ENCODE measurements at regions not wholly inside any gene's neighbourhood (a gene's known extent, or its start where the extent isn't known, plus 50 kb on each side); places are given as distances from the start of the nearest gene placed in this dataset.
A peak's percentile ranks its signal among the peaks of the same experiment; 100 is the strongest.
"Not testable (repeated sequence)": the region's sequence is repeated elsewhere in the genome, so short reads cannot be mapped to it uniquely, and the experiment has no call there.

DNA sequence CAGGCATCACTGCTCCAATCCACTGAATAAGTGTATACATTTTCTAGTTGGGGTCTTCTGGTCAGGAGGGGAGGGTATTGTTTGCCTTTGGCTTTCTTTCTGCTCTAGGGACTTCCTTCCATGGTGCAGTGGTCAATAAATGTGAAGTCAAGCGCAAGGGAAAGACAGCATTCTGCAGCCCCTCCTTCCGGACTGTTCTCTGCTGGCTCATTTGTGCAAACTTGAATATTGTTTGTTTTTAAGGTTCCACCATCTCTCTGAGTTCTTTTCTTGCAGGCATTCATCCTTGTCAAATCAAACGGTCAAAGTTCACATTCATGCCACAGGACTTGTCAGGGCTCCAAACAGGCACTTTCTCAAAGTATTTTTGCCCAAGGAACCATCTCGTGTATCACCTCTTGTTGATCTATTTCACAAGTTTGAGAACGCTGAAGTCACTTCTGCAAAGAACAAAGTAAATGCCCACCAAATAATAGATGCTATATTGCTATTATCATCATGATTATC is 205.6 kb upstream of the KAZN start:
- DNase-seq (ENCODE audit: low spot score): no peak

DNA sequence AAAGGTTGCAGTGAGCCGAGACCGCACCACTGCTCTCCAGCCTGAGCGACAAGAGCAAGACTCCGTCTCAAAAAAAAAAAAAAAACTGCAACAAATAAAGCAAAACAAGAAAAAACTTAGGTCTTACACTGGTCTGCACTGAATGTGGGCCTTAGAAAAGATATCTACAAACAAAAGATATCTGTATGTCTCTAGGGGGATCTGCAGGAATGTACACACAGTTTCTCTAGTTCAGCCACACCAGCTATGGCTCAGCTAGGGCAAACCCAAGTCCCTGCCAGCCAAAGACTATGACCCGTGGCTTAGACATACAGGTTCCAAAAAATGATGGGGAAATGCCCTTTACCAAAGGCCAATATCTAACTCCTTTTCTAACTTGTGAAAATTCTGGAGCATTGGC is 202.4 kb upstream of the KAZN start:
- no peak for DNase-seq (ENCODE audit: low spot score)

DNA sequence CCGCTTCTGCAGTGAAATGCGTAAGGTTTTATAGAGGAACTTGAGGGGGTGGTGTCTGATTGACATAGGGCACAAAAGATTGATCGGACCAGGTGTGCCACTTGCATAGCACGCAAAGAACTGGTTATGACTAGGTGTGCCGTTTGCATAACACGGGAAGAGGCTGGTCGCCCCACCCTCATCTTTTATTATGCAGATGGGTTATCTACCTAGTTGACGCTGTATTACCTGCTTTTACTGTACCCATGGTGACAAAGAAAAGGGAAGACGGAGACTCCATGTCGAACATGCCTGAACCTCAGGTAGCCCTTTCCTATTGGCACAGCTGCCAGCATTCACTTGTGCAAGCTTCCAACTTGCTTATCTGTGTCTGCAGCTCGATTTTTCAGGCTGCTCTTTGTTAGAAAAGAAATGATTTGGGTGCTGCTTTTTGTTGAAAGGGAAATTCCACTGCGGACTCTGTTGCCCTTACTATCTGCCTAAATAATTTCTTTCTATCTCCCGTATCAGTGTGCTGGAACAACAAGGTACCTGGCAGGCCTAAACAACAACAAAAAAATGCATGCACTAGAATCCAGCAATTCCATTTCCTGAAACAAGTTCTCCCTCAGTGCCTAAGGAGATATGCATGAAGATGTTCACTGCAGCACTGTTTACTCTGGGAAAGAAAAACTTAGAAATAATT is 194.4 kb upstream of the KAZN start:
- no peak for DNase-seq (ENCODE audit: low spot score)

DNA sequence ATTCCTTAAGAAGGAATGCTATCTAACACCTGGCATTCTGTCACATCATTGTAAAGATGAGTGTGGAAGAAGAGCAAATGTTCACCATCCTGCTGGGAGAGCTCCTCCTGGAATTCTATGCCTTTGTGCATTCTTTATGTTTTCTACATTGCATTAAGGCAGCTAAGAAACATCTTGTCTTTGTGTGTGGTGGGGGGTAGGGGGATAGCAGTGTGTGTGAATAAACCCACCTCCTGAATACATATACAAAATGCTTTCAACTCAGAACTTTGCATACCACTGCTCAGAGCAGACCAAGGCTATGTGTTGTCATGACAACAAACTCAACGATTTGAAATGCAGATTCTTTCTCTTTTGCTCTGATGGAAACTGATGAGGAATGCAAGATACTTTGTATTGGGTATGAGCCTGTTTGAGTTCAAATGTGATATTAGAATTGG is 193.6 kb upstream of the KAZN start:
- DNase-seq (ENCODE audit: low spot score): no peak

DNA sequence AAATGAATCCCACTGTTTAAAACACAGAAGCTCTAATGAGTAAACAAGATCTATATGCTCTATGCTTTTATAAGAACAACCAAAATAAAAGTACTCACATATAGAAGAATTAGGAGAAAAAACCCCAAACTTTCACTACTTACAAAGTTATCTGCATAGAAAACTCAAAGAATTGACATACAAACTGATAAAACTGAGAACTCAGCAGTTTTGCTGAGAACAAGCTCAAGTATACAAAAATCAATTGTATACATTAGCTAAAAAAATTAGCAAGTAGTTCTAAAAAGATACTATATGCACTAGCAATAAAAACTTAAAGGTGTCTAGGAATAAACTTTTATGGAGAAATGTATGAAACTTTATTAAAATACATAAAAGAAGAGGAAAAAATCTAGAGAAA is 186.2 kb upstream of the KAZN start:
- no peak for DNase-seq (ENCODE audit: low spot score)

DNA sequence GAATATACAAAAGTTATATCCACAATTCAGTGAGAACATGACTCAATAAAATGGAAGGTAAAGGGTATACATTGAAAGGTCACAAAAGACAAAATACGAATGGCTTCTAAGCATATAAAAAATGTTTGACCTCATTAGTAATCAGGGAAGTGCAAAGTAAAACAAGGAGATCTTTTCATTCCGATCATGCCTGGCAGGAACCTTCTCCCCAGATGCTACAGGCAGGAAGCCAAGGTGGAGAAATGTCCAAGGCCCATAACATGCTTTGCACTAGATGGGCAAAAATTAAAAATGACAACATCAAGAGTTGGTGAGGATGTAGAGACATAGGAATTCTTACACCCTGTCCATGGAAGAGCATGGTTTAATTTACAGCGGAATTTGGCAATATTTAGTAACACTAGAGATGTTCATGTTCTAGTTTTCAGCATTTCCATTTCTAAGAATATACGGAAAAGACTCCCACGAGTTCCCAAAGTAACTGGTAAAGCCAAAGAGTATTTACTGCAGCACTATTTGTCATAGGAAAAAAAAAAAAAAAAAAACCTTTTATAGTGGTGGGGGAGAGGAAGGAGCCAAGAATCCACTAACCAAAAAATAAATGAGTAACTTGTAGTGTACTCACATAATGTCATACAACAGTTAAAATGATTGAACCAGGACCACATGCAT is 184.5 kb upstream of the KAZN start:
- peak; percentile 79 for DNase-seq (ENCODE audit: low spot score)

DNA sequence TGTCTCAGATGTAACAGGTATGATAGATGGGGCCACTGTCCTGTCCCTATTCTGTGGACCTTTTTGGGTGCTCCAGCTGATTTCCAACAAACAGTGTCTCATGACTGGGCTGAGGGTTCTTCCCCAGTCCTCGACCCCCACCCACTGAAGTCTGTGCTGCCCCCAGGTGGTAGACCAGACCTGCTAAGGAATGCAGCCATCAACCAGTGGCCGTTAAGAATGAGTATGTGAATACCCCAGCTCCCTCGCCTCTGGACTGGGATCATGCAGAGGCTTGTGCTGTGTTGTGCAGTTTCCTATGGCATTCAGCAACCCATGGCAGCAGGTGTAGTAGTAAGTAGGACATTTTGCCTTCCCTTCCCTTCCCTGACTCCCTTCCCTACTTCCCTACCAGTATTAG is 183.1 kb upstream of the KAZN start:
- no peak for DNase-seq (ENCODE audit: low spot score)

DNA sequence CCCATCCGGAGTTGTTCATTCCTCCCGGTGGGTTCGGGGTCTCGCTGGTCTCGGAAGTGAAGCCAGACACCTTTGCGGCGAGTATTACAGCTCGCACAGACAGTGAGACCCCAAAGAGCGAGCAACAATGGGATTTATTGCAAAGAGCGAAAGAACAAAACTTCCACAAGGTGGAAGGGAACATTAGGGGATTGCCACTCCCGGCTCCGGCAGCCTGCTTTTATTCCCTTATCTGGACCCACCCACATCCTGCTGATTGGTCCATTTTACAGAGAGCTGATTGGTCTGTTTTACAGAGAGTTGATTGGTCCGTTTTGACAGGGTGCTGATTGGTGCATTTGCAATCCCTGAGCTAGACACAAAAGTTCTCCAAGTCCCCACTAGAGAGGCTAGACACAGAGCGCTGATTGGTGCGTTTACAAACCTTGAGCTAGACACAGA is 178.7 kb upstream of the KAZN start:
- DNase-seq (ENCODE audit: low spot score): not testable (repeated sequence)

DNA sequence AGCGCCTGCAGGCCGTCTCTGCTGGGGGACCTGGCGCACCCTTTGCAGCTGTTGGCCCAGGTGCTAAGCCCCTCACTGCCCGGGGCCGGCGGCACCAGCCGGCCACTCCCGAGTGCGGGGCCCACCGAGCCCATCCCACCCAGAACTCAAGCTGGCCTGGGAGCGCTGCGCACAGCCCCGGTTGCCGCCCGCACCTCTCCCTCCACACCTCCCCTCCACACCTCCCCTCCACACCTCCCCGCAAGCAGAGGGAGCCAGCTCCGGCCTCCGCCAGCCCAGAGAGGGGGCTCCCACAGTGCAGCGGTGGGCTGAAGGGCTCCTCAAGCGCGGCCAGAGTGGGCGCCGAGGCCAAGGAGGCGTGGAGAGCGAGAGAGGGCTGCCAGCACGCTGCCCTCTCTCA is 177.8 kb upstream of the KAZN start:
- DNase-seq (ENCODE audit: low spot score): no peak

DNA sequence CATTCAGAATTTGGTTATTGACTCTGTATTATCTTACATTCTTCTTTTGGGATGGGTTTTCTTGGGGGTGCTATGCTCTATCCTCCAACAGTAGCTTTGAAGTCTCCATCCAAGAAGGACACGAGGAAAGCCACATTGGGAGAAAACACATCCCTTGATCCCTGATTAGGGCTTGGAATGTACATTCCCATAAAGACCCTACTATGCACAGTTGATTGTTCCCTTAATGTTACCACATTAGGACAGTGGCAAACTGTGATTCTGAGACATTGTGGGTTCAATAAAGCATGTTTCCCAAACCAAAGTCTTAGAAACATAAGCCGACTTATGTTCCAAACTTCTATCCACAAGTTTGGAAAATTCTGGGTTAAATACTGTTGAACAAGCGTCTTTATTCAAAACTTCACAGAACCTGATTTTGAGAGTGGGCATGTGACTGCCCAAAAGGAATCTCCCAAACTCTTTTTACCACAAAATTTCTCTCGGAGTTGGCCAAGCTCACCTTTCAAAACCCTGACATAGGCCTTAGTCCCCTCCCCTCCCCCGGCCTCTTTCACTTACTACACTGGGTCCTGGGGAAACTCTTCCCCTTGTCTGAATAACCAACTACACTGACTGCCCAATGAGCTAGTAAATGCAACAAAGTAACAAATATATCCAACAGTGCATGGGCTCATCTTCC is 177.0 kb upstream of the KAZN start:
- DNase-seq (ENCODE audit: low spot score): no peak

DNA sequence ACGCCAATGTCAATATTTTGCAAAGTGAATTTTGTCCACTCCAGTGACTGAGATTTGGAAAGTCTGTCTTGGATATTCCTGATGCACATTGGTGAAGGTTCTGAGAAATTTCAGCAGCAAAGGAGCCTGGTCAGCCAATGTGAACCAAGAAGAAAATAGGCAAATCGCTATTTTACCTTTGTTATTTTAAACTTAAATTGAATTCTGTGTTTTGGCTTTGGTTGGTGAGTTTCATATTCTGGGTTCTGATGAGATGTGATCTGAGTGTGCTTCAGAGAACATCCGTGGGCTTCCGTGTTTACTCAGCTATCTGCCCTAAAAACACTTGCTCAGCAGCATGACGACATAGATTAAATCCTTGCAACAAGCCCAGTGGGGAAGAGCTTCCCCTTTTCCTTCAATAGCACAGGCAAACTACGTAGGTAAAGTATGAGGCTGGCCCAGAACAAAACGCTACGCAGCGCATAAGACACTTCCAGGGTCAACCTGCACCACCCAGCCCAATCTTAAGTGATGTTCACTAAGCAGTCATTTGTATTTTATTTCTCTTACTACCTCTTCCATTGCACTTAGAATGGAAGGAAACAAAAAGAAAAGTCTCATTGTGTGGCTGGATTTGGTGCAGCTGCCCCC is 176.4 kb upstream of the KAZN start:
- no peak for DNase-seq (ENCODE audit: low spot score)

DNA sequence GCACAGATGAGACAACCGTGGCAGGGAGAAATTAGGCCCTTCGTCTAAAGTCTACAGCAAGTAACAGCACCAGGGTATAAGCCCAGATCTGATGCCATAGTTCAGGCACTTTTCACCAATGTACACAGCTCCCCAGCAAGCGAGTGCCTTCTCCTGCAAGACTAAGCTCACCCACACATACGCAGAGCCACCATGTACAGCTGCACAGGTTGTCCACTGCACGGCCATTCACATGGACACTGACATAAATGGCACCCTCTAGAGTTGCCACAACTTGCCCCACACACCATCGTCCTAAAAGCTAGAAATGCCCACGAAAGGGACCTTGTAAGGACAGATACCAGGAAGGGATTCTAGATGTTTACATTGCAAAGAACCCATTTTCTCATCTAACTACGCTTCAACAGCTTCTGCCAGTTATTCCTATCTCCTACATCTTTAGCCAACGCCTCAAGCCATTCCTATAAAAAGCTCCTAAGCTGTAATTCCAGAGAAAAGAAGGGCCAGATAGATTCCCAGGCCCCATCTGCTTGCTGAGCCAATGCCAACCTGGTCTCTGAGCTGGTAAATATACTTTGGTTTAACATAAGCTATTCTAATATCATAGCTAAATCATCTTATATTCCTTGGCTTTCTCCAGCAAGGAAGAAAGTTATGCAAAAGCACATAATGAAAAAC is 174.0 kb upstream of the KAZN start:
- no peak for DNase-seq (ENCODE audit: low spot score)

DNA sequence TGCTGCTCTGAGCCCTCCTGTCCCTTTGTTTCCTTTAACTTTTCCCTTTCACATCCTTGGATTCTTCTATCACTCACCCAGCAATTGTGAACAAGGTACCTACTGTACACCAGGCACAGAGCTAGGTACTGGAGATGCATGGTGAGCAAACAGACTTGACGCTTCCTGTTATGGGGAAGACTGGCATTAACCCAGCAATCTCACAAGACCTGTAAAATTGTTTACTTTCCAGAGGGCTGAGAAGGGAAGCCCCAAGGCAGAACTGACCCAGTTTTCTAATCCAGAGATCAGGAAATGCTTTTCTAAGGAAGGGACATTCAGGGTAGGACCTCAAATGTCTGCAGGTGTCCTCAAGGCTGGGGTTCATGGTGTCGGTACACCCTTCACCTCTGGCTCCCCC is 171.6 kb upstream of the KAZN start:
- no peak for DNase-seq (ENCODE audit: low spot score)

DNA sequence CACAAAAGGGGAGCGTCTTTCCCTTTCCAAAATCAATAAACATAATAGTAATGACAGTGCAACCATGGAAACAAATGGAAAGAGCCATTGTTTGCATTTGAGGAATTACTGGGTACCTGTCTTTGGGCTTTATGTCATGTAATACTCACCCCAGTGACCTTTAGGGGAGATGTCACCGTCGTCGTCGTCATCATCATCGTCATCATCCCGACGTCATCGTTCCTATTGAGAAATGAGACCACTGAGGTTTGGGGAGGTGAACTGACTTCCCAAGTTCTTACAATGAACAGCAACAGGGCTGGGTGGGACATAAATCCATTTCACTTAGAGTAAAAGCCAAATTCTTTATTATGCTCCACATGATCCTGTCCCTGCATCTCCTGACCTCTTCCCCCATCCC is 168.9 kb upstream of the KAZN start:
- DNase-seq (ENCODE audit: low spot score): no peak

DNA sequence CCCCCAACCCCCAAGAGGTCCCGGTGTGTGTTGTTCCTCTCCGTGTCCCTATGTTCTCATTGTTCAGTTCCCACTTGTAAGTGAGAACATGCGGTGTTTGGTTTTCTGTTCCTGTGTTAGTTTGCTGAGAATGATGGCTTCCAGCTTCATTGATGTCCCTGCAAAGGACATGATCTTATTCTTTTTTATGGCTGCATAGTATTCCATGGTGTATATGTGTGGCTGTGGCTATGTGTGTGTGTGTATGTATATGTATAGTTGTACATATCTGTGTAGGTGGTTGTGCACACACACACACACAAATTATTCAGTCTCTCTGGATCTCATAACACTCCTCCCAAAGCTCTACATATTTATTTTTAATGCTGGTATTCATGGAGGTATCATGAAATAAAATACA is 165.8 kb upstream of the KAZN start:
- DNase-seq (ENCODE audit: low spot score): not testable (repeated sequence)

DNA sequence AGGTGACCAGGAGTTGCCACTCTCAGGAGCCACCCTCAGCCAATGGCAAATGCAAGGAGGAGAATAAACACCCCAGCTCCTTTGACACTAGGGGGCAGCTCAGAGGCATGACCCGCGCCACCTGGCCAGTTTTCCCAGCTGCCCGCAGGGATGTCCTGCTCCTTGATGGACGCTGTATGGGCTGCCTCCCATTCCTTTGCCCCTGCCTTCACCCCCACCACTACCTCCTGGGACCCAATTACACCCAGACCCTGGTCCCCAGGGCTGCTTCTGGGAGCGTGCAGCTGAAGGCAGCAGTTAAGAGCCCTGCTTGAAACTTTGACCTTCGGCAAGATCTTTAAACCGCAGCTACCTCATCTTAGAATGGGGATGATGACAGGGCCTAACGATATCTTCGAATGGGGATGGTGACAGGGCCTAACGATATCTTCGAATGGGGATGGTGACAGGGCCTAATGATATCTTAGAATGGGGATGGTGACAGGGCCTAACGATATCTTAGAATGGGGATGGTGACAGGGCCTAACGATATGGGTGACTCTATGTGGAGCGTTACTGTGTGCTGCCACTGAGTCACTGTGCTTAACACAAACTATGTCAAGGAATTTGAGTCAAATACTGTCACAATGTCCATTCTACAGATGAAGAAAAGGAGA is 163.0 kb upstream of the KAZN start:
- DNase-seq (ENCODE audit: low spot score): no peak

DNA sequence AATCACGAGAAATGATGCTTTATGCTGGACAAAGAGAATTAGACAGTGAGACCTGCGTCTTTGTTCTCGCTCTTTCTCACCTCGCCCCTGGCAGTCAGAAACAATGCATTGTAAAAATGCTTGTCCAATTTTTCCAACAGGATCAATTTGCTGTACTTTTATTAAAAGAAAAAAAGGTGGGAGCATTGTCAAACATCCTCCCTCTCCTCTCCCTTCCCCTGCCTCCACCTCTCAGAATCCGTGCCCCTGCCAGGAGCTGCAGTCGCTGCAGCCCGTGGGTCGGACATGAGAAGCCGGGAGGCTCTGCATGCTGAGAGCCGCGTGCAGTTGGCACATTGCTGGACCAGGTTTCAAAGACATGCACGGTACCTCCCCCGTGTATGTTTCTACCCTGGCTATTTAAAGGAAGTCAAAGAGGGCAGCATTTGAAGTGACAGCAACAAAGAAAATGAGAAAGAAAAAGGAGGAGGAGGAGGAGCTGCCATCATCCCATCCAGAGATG is 161.0 kb upstream of the KAZN start:
- DNase-seq (ENCODE audit: low spot score): no peak

DNA sequence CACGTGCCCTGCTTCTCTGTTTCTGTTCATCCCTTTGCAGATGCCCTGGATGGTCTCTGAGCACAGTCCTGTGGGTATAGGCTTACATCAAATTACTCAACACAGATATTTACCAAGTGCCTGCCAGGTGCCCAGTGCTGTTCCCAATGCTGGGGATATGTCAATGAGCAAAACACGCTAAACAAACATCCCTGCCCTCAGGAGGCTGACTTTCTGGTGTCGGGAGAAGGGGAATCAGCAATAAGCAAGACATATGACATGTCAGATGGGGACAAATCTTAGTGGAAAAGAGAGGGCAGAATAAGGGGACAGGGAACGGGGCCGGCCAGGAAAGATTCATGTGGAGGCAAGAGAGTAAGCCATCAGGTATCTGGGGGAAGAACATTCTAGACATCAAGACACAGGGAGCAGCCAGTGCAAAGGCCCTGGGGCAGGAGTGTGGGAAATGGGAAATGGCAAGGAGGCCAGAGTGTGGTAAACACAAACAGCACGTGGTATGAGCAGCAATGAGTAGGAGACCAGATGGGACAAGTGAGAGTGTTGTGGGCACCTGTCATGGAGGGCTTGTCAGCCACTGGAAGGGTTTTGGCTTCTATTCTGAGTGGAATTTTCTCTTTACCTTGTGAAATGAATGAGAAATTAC is 160.2 kb upstream of the KAZN start:
- no peak for DNase-seq (ENCODE audit: low spot score)

DNA sequence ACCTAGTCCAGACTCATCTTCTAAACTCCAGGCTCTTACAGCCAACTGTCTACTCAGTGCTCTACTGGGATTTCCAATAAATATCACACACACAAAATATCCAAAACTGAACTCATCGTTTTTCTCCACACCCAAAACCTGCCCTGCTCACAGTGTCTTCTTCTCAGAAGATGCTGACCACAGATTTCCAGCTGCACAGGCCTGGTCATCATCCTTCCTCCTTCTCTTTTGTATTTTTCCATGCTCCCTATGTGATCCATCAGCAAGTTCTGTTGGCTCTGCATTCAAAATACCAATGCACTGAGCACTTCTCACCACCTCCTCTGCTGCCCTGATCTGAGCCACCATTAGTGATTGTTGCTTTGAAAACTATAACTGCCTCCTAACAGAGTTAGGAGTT is 159.5 kb upstream of the KAZN start:
- no peak for DNase-seq (ENCODE audit: low spot score)

DNA sequence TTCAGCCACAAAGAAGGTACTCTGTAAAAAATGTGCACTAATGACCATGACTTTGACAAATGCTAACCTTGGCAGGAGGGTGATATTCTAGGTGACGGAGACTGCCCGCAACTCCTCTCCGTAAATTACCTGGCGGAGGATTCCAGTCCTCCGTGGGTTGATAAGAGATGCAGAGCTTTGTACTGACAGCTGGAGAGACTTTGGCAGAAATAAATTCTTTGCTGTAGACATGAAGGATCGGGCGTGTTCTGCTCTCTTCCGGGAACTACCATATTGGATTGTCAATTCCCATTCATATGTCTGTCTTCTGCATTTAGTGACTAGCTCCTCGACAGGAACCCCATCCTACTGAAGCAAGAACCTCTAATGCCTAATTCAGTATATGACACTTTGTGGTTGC is 158.3 kb upstream of the KAZN start:
- no peak for DNase-seq (ENCODE audit: low spot score)

DNA sequence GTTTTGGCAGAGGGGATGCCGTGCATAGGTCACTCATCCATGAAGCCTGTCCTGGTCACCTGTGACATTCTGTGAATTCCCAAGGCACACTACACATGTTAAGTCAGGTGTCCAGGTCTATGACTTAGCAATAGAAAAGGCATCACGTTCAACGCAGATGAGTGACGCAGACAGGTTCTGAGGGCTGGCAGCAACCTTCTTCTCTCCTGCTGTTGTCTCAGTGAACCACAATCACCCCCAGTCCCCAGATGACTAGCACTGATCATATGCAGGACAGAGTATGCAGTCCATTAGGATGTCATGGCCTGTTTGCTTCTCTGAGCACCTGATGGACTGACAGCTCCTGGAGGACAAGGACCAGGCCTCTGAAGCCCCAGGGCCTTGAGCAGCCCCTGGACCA is 157.8 kb upstream of the KAZN start:
- DNase-seq (ENCODE audit: low spot score): no peak

Measured in globus pallidus (tissue), 1 donor.